Kidney (tissue), 13 donors: ENCODE measurements at regions not wholly inside any gene's neighbourhood (a gene's known extent, or its start where the extent isn't known, plus 50 kb on each side); places are given as distances from the start of the nearest gene placed in this dataset.

Experiments used
- DNase-seq, 5 donors: peaks; one replicate each; pipeline ENCODE4 v3.0.0-alpha.2; 2013 to 2020
- FAIRE-seq: peaks from 2 replicates; lab custom pipeline; 2012; peaks lifted over from hg19 to GRCh38; lab: Jason Lieb, UNC
- H3K27ac ChIP-seq, 2 donors: one replicate each; pipeline ENCODE4 v1.7.0; 2013; ENCODE audit warnings: low read depth in 2 of 2, low read length in 2 of 2, inconsistent platforms in 1 of 2
- H3K27me3 ChIP-seq: one replicate; pipeline ENCODE4 v1.7.1; 2013; ENCODE audit warnings: low read length, inconsistent platforms; ENCODE audit not compliant: control insufficient read depth, insufficient read depth
- H3K36me3 ChIP-seq, 3 donors: one replicate each; pipeline versions ENCODE4 v1.7.0 to v1.7.1; 2013; ENCODE audit warnings: low read length in 3 of 3, control low read depth in 1 of 3, inconsistent platforms in 1 of 3; ENCODE audit not compliant: insufficient read depth in 3 of 3, control insufficient read depth in 2 of 3
- H3K4me1 ChIP-seq, 3 donors: one replicate each; pipeline versions ENCODE4 v1.7.0 to v1.7.1; 2013; ENCODE audit warnings: low read length in 3 of 3, inconsistent platforms in 1 of 3, low read depth in 1 of 3; ENCODE audit not compliant: control insufficient read depth in 2 of 3, insufficient read depth in 2 of 3
- H3K4me3 ChIP-seq, 3 donors: one replicate each; pipeline versions ENCODE4 v1.7.0 to v1.8.1; 2013; ENCODE audit warnings: low read length in 3 of 3, control low read depth in 1 of 3, inconsistent platforms in 1 of 3
- H3K9ac ChIP-seq, 3 donors: one replicate each; pipeline versions ENCODE4 v1.7.0 to v1.7.1; 2013; ENCODE audit warnings: low read length in 3 of 3, control low read depth in 1 of 3, inconsistent platforms in 1 of 3
- H3K9me3 ChIP-seq, 3 donors: one replicate each; pipeline versions ENCODE4 v1.7.0 to v1.7.1; 2013; ENCODE audit warnings: low read length in 3 of 3, control low read depth in 1 of 3, inconsistent platforms in 1 of 3; ENCODE audit not compliant: control insufficient read depth in 2 of 3, insufficient read depth in 1 of 3
- intact Hi-C: fragments of 100-400 bp; cut with DNase I; formaldehyde crosslinking; loops from one replicate; pipeline ENCODE4 v1.11.1; 2022
- TF ChIP-seq, protein P1 (sequence below): IDR thresholded peaks from 3 replicates; pipeline ENCODE4 v1.5.1; 2012; ENCODE audit warnings: mild to moderate bottlenecking, moderate library complexity, borderline replicate concordance; ENCODE audit not compliant: insufficient read depth; ENCODE audit errors: extremely low read depth
- donor health status: control.
- donor health status: control.
- donor health status: control.
- donor health status: control.
- donor health status: control.
- donor health status: DM: yes; HTN: yes; CAD: no.
- donor health status: Normal renal cell carcinoma (clear cell type).

DNA sequence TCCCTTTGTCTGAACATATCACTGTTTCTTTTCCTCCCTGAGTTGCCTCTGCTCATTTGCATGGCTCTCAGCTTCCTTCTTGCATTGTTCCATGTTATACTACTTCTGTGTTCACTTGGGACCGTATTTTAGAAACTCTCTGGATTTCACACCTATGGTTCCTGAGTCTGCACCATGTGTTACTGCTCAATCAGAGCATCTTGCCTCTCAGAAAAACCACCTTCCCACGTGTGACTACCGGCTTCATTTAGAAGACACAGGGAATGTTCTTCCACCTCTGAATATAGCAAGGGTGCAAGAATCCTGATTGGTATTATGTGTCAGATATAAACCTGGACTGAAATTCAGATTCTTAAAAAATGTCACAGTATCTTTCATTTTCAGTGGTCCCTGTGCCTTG, 731.2 kb downstream of the TDRD15 start:
- TF ChIP-seq, protein P1, sequence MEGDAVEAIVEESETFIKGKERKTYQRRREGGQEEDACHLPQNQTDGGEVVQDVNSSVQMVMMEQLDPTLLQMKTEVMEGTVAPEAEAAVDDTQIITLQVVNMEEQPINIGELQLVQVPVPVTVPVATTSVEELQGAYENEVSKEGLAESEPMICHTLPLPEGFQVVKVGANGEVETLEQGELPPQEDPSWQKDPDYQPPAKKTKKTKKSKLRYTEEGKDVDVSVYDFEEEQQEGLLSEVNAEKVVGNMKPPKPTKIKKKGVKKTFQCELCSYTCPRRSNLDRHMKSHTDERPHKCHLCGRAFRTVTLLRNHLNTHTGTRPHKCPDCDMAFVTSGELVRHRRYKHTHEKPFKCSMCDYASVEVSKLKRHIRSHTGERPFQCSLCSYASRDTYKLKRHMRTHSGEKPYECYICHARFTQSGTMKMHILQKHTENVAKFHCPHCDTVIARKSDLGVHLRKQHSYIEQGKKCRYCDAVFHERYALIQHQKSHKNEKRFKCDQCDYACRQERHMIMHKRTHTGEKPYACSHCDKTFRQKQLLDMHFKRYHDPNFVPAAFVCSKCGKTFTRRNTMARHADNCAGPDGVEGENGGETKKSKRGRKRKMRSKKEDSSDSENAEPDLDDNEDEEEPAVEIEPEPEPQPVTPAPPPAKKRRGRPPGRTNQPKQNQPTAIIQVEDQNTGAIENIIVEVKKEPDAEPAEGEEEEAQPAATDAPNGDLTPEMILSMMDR: no peak
- Histone ChIP-seq H3K4me1 (no peaks in the 10 kb centered on the region), H3K9ac (no peak overlapping the region), H3K36me3 (no peaks in the 10 kb centered on the region), H3K27ac (no peak overlapping the region), H3K27me3 (no peaks in the 10 kb centered on the region), H3K4me3 (no peak overlapping the region), H3K9me3 (peaks cover 0 to 4% (median 0%) of the 10 kb centered on the region in 3 donors)
- FAIRE-seq (no peak), DNase-seq (no peak)
- intact Hi-C loops: no loop called here

DNA sequence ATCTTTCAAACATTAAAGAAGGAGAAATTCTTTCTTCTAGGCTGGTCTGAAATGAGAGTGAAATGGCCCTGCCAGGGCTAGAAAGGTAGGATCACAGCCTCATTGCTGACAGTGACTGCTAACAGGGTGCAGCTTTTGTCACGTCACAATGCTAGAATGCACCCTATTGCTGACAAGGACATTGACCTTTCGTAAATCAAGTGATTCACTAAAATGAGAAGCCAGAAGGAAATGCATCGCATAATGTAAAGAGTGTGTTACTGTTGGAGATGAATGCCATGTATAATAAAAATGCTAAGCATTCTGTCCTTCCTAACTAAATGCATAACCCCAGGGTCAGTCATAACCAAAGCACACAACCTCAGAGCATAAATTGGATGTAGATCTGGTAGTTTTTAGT, 732.9 kb downstream of the TDRD15 start:
- Histone ChIP-seq H3K4me3 (no peak overlapping the region), H3K36me3 (no peaks in the 10 kb centered on the region), H3K9ac (no peak overlapping the region), H3K27me3 (no peaks in the 10 kb centered on the region), H3K9me3 (peaks cover 0 to 4% (median 0%) of the 10 kb centered on the region in 3 donors), H3K27ac (no peak overlapping the region), H3K4me1 (no peaks in the 10 kb centered on the region)
- no peak for FAIRE-seq
- DNase-seq: no peak
- intact Hi-C loops: no loop called here
- TF ChIP-seq, protein P1: no peak

DNA sequence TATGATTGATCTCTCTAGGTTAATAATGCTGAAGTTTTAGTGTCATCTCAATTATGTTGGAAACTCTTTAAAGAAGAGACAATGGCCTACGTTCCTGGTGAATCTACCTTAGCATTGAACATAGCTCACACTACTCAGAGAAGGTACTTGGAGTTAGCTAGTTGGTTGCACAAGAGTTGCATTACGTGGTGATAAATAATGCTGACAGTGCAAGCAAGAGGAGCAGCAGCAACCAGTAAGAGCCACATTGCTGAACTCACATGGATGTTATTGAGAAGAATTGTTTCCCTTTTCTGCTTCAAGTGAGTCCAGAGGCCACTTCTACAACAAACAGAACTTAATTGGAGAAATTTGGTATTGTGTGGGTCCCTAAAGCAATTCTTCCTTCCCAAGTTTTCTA, 737.1 kb downstream of the TDRD15 start:
- peaks cover 0 to 4% (median 0%) of the 10 kb centered on the region in 3 donors for H3K9me3 ChIP-seq
- H3K4me1 ChIP-seq: no peaks in the 10 kb centered on the region
- FAIRE-seq (no peak), DNase-seq (peak in 2 of 5 donors; percentile 38 to 40)
- intact Hi-C loops: no loop called here
- no peaks in the 10 kb centered on the region for H3K27me3 ChIP-seq
- no peak overlapping the region for H3K27ac ChIP-seq
- H3K36me3 ChIP-seq: no peaks in the 10 kb centered on the region
- no peak overlapping the region for H3K9ac ChIP-seq
- H3K4me3 ChIP-seq: no peak overlapping the region
- TF ChIP-seq, protein P1: no peak

DNA sequence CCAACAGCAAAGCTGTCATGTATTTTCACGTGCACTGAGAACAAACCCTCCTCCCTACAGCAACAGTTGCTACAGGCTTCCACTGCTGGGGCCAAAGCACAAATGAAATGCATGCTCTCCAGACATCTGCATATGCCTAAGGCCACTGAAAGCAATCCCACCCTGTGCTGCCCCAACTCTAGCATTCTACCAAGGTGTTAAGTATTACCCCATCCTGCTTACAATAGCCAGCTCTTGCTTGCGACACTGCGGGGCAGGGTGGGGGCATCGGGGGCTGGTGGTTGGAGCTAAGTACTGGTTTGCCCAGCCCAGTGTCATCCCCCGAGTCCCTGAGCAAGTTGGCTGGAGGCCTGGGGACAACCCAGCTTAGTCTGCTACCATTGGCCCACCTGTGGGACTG, 742.5 kb downstream of the TDRD15 start:
- no peak overlapping the region for H3K27ac ChIP-seq
- no peaks in the 10 kb centered on the region for H3K4me1 ChIP-seq
- DNase-seq (peak in 1 of 5 donors; percentile 35), FAIRE-seq (no peak)
- no peak overlapping the region for H3K9ac ChIP-seq
- TF ChIP-seq, protein P1: no peak
- intact Hi-C loops: no loop called here
- H3K4me3 ChIP-seq: no peak overlapping the region
- H3K36me3 ChIP-seq: no peaks in the 10 kb centered on the region
- H3K9me3 ChIP-seq: no peaks in the 10 kb centered on the region
- H3K27me3 ChIP-seq: no peaks in the 10 kb centered on the region
